ENCODE measurements at regions not wholly inside any gene's neighbourhood (a gene's known extent, or its start where the extent isn't known, plus 50 kb on each side); places are given as distances from the start of the nearest gene placed in this dataset.

- no peak for TF ChIP-seq POLR2A (IDR thresholded peaks at IDR 0.05)
- TF ChIP-seq CTCF (IDR thresholded peaks at IDR 0.05), result no peak
Observed at GRCh38 chr14:28468191-28469151, 298.1 kb upstream of the FOXG1 start.

Data from thyroid gland (tissue), 4 donors.